BJ (cell line): ENCODE measurements at regions not wholly inside any gene's neighbourhood (a gene's known extent, or its start where the extent isn't known, plus 50 kb on each side); places are given as distances from the start of the nearest gene placed in this dataset.

ENCODE experiments used
- CTCF ChIA-PET: fragments of 350-600 bp; formaldehyde crosslinking; extraction: SDS; loops from one replicate; lab custom pipeline; 2021; ENCODE audit warnings: antibody characterized with exemption, inconsistent platforms; lab: Yijun Ruan, JAX
- POLR2A ChIA-PET: fragments of 300-600 bp; sonication (Branson Sonifier 250); formaldehyde crosslinking; extraction: SDS; loops from one replicate; lab custom pipeline; 2021; ENCODE audit warnings: antibody characterized with exemption; lab: Charles Lee
- DNase-seq: peaks from one replicate; pipeline ENCODE4 v3.0.0-alpha.2; 2011; ENCODE audit warnings: low read depth
- H3K27me3 ChIP-seq: 2 replicates; pipeline ENCODE4 v1.6.0; 2011; ENCODE audit warnings: low read length; ENCODE audit not compliant: control insufficient read depth, insufficient read depth
- H3K36me3 ChIP-seq: 2 replicates; pipeline ENCODE4 v1.5.1; 2011; ENCODE audit warnings: low read length; ENCODE audit not compliant: control insufficient read depth, insufficient read depth
- H3K4me3 ChIP-seq: 2 replicates; pipeline ENCODE4 v1.5.1; 2011; ENCODE audit warnings: low read depth, mild to moderate bottlenecking, control low read depth, low read length
- CTCF ChIP-seq: IDR thresholded peaks from 2 replicates; pipeline ENCODE4 v1.5.1; 2011; ENCODE audit warnings: low read depth, mild to moderate bottlenecking, control low read depth, inconsistent platforms, low read length, moderate library complexity; ENCODE audit not compliant: insufficient read depth

GRCh38 chr9:89953824-89954615 lies 349.2 kb downstream of the GADD45G start:
- ChIA-PET CTCF (no interaction called here), POLR2A (no interaction called here)
- Histone ChIP-seq H3K27me3 (no peaks in the 10 kb centered on the region; the same call in 1 of the 2 replicates), H3K4me3 (no peak overlapping the region), H3K36me3 (no peaks in the 10 kb centered on the region)
- no peak for TF ChIP-seq CTCF
- no peak for DNase-seq

- no peaks in the 10 kb centered on the region; the same call in 1 of the 2 replicates for H3K27me3 ChIP-seq
- no peaks in the 10 kb centered on the region for H3K36me3 ChIP-seq
- POLR2A ChIA-PET: interaction anchor here (0.6 kb wide), 1 partner anchor 25 kb away, joined by 5 read pairs; no protein-coding TSS in a partner anchor
- CTCF ChIA-PET: no interaction called here
- TF ChIP-seq CTCF: no peak
- no peak overlapping the region for H3K4me3 ChIP-seq
- no peak for DNase-seq
These were observed 350.3 kb downstream of the GADD45G start for GRCh38 chr9:89955144-89955543.

- no peaks in the 10 kb centered on the region; the same call in 1 of the 2 replicates for H3K27me3 ChIP-seq
- no peaks in the 10 kb centered on the region for H3K36me3 ChIP-seq
- no peak overlapping the region for H3K4me3 ChIP-seq
- DNase-seq: no peak
- POLR2A ChIA-PET: no interaction called here
- CTCF ChIA-PET: no interaction called here
- TF ChIP-seq CTCF: no peak
These were observed 350.8 kb downstream of the GADD45G start for GRCh38 chr9:89955626-89956025.

- no peaks in the 10 kb centered on the region for H3K36me3 ChIP-seq
- H3K4me3 ChIP-seq: no peak overlapping the region
- no peak for TF ChIP-seq CTCF
- POLR2A ChIA-PET: no interaction called here
- H3K27me3 ChIP-seq: no peaks in the 10 kb centered on the region; the same call in 1 of the 2 replicates
- no peak for DNase-seq
- CTCF ChIA-PET: no interaction called here
These were observed 351.5 kb downstream of the GADD45G start for GRCh38 chr9:89956331-89956730.

- Histone ChIP-seq H3K27me3 (no peaks in the 10 kb centered on the region; the same call in 1 of the 2 replicates), H3K36me3 (no peaks in the 10 kb centered on the region), H3K4me3 (no peak overlapping the region)
- CTCF ChIA-PET: no interaction called here
- POLR2A ChIA-PET: no interaction called here
- no peak for TF ChIP-seq CTCF
- DNase-seq: no peak
These were observed 352.1 kb downstream of the GADD45G start for GRCh38 chr9:89956907-89957306.
